Endothelial cell (in vitro differentiated cells): ENCODE measurements at regions not wholly inside any gene's neighbourhood (a gene's known extent, or its start where the extent isn't known, plus 50 kb on each side); places are given as distances from the start of the nearest gene placed in this dataset.

Experiments used
- DNase-seq: peaks from one replicate; pipeline ENCODE4 v3.0.0; 2021; ENCODE audit warnings: low spot score
- H3K27ac Mint-ChIP-seq: one replicate; pipeline ENCODE4 v1.8.0; 2021; ENCODE audit warnings: mixed read lengths, inconsistent platforms; ENCODE audit not compliant: unreplicated experiment
- H3K27me3 Mint-ChIP-seq: one replicate; pipeline ENCODE4 v1.8.0; 2021; ENCODE audit warnings: mild to moderate bottlenecking, moderate library complexity, mixed read lengths, inconsistent platforms; ENCODE audit not compliant: unreplicated experiment
- H3K36me3 Mint-ChIP-seq: one replicate; pipeline ENCODE4 v1.8.0; 2021; ENCODE audit warnings: mild to moderate bottlenecking, low read depth, mixed read lengths, inconsistent platforms; ENCODE audit not compliant: unreplicated experiment
- H3K4me1 Mint-ChIP-seq: one replicate; pipeline ENCODE4 v1.8.0; 2021; ENCODE audit warnings: mild to moderate bottlenecking, mixed read lengths, inconsistent platforms; ENCODE audit not compliant: unreplicated experiment
- H3K4me3 Mint-ChIP-seq: one replicate; pipeline ENCODE4 v1.8.0; 2021; ENCODE audit warnings: mild to moderate bottlenecking, mixed read lengths, inconsistent platforms; ENCODE audit not compliant: unreplicated experiment
- H3K9me3 Mint-ChIP-seq: one replicate; pipeline ENCODE4 v1.8.0; 2021; ENCODE audit warnings: mixed read lengths, inconsistent platforms; ENCODE audit not compliant: unreplicated experiment
- CTCF ChIP-seq: fragments of 200-600 bp; sonication (generic); IDR thresholded peaks from one replicate; pipeline ENCODE4 v1.5.0; 2021; ENCODE audit warnings: antibody characterized with exemption; ENCODE audit not compliant: unreplicated experiment

- H3K36me3 Mint-ChIP-seq, result no peaks in the 10 kb centered on the region
- H3K27ac Mint-ChIP-seq, result no peak overlapping the region
- no peaks in the 10 kb centered on the region for H3K9me3 Mint-ChIP-seq
- no peak for DNase-seq
- no peak for TF ChIP-seq CTCF
- H3K27me3 Mint-ChIP-seq, result peaks cover 4% of the 10 kb centered on the region
- no peak overlapping the region for H3K4me3 Mint-ChIP-seq
- H3K4me1 Mint-ChIP-seq, result no peaks in the 10 kb centered on the region
Observed at GRCh38 chr2:129673234-129673633, 306.2 kb upstream of the RAB6C start.

- no peaks in the 10 kb centered on the region for H3K36me3 Mint-ChIP-seq
- H3K27ac Mint-ChIP-seq, result no peak overlapping the region
- no peak for DNase-seq
- H3K4me3 Mint-ChIP-seq, result no peak overlapping the region
- TF ChIP-seq CTCF, result no peak
- H3K27me3 Mint-ChIP-seq, result peaks cover 4% of the 10 kb centered on the region
- no peaks in the 10 kb centered on the region for H3K4me1 Mint-ChIP-seq
- no peaks in the 10 kb centered on the region for H3K9me3 Mint-ChIP-seq
Observed at GRCh38 chr2:129673847-129674711, 305.4 kb upstream of the RAB6C start.

GRCh38 chr2:129678751-129679150, 300.7 kb upstream of the RAB6C start:
- Mint-ChIP-seq H3K27ac (no peak overlapping the region), H3K36me3 (no peaks in the 10 kb centered on the region), H3K9me3 (no peaks in the 10 kb centered on the region), H3K27me3 (peaks cover 4% of the 10 kb centered on the region), H3K4me3 (no peak overlapping the region), H3K4me1 (no peaks in the 10 kb centered on the region)
- TF ChIP-seq CTCF, result no peak
- DNase-seq, result no peak

- H3K9me3 Mint-ChIP-seq, result no peaks in the 10 kb centered on the region
- no peak for DNase-seq
- H3K4me3 Mint-ChIP-seq, result no peak overlapping the region
- no peak for TF ChIP-seq CTCF
- H3K27ac Mint-ChIP-seq, result no peak overlapping the region
- H3K4me1 Mint-ChIP-seq, result no peaks in the 10 kb centered on the region
- H3K27me3 Mint-ChIP-seq, result no peaks in the 10 kb centered on the region
- no peaks in the 10 kb centered on the region for H3K36me3 Mint-ChIP-seq
Observed at GRCh38 chr2:129681788-129682187, 297.7 kb upstream of the RAB6C start.

- no peaks in the 10 kb centered on the region for H3K9me3 Mint-ChIP-seq
- no peak for TF ChIP-seq CTCF
- no peak overlapping the region for H3K4me3 Mint-ChIP-seq
- H3K27ac Mint-ChIP-seq, result no peak overlapping the region
- H3K27me3 Mint-ChIP-seq, result no peaks in the 10 kb centered on the region
- H3K36me3 Mint-ChIP-seq, result no peaks in the 10 kb centered on the region
- no peaks in the 10 kb centered on the region for H3K4me1 Mint-ChIP-seq
- no peak for DNase-seq
Observed at GRCh38 chr2:129689653-129690448, 289.6 kb upstream of the RAB6C start.
